SU-DHL-6 (cell line): ENCODE measurements at regions not wholly inside any gene's neighbourhood (a gene's known extent, or its start where the extent isn't known, plus 50 kb on each side); places are given as distances from the start of the nearest gene placed in this dataset.

Source experiments
- CTCF ChIP-seq: fragments of 200-600 bp; sonication (generic); IDR thresholded peaks from one replicate; pipeline ENCODE4 v1.5.1; 2017; ENCODE audit warnings: antibody characterized with exemption, mild to moderate bottlenecking, low read length, moderate library complexity; ENCODE audit not compliant: insufficient read depth, poor library complexity, severe bottlenecking
- EZH2phosphoT487 ChIP-seq: fragments of 200-600 bp; sonication (generic), shearing (Covaris generic); conservative IDR thresholded peaks from 2 replicates; pipeline ENCODE4 v1.6.1; 2018; ENCODE audit warnings: mild to moderate bottlenecking, antibody characterized with exemption, low read length, moderate library complexity, mixed read lengths

DNA sequence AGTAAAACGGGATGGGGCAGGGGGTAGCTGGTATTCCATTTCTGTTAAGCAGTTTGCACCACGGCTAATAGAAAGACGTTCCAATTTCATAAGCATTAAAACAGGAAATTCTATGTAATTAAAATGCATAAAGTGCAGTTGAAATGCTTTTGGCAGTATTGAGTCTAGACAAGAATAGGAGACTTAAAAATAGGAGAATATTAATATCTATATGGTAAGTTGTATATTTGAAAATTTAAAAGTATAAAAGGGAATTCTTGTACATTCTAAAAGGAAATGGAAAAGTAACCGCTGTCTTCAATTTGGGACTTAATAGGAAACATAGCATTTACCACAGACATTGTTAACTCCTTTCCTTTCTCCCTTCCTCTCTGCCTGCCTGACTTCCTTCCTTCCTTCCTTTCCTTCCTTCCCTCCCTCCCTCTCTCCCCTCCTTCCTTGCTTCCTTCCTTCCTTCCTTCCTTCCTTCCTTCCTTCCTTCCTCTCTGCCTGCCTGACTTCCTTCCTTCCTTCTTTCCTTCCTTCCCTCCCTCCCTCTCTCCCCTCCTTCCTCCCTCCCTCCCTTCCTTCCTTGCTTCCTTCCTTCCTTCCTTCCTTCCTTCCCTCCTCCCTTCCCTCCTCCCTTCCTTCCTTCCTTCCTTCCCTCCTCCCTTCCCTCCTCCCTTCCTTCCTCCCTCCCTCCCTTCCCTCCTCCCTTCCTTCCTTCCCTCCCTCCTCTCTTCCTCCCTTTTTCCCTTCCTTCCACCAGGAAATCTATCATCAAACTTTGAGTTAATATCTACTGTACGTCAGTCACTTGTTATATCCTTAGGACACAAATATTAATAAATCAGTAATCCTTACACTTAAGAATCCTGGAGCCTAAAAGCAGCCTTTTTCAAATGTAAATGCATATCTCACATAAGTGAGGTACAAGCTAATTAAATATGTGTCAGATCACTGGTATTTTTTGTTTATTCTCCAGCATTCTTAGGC is 1049.3 kb downstream of the GALC start:
- TF ChIP-seq CTCF (no peak), EZH2phosphoT487 (no peak)
